ENCODE measurements at regions not wholly inside any gene's neighbourhood (a gene's known extent, or its start where the extent isn't known, plus 50 kb on each side); places are given as distances from the start of the nearest gene placed in this dataset.

- Histone ChIP-seq H3K4ac (replicated peaks; ENCODE audit: insufficient read length, low read depth, low read length) (no peak overlapping the region), H2BK5ac (ENCODE audit: low read depth, low read length) (no peak overlapping the region), H3K79me2 (ENCODE audit: control insufficient read depth in 1 of 2, insufficient read depth in 2 of 2, low read length in 2 of 2) (no peaks in the 10 kb centered on the region), H3K27me3 (replicated peaks in 1 of 4; ENCODE audit: control insufficient read depth in 3 of 4, extremely low read depth in 1 of 4, insufficient read depth in 3 of 4, low read length in 3 of 4) (no peaks in the 10 kb centered on the region), H2AK5ac (ENCODE audit: low read depth, low read length) (no peak overlapping the region), H2BK12ac (ENCODE audit: low read depth, low read length) (no peak overlapping the region), H4K91ac (replicated peaks; ENCODE audit: insufficient read length, low read length) (no peak overlapping the region), H3K27ac (ENCODE audit: low read depth, low read length) (no peak overlapping the region), H3K4me2 (ENCODE audit: insufficient read depth in 1 of 2, low read depth in 2 of 2, low read length in 2 of 2) (no peak overlapping the region), H4K8ac (ENCODE audit: extremely low read depth, insufficient read depth, low read length) (no peak overlapping the region), H3K9ac (replicated peaks in 1 of 4; ENCODE audit: extremely low read depth in 1 of 4, low read depth in 3 of 4, low read length in 3 of 4) (no peak overlapping the region), H2BK120ac (replicated peaks; ENCODE audit: low read depth, low read length) (no peak overlapping the region), H3K4me1 (replicated peaks in 1 of 4; ENCODE audit: control insufficient read depth in 3 of 4, insufficient read depth in 4 of 4, low read length in 3 of 4) (no peaks in the 10 kb centered on the region), H3K18ac (ENCODE audit: extremely low read depth, low read length) (no peak overlapping the region), H3K14ac (ENCODE audit: insufficient read length) (no peak overlapping the region), H2BK15ac (ENCODE audit: low read length) (no peak overlapping the region), H2AFZ (ENCODE audit: low read length) (no peak overlapping the region), H3K56ac (replicated peaks; ENCODE audit: insufficient read length, low read depth, low read length) (no peak overlapping the region), H3K23ac (ENCODE audit: insufficient read length) (no peak overlapping the region), H4K20me1 (replicated peaks in 1 of 2; ENCODE audit: control insufficient read depth in 1 of 2, insufficient read depth in 2 of 2, low read length in 2 of 2) (no peaks in the 10 kb centered on the region), H3K36me3 (ENCODE audit: control insufficient read depth in 2 of 4, insufficient read depth in 4 of 4, low read length in 3 of 4) (no peaks in the 10 kb centered on the region), H3K9me3 (ENCODE audit: insufficient read depth in 2 of 2, low read depth in 1 of 2, low read length in 1 of 2) (no peaks in the 10 kb centered on the region), H3K4me3 (ENCODE audit: extremely low read depth in 1 of 4, insufficient read depth in 2 of 4, low read depth in 3 of 4, low read length in 4 of 4) (no peak overlapping the region), H3K79me1 (ENCODE audit: low read depth, low read length) (no peaks in the 10 kb centered on the region), H3K23me2 (ENCODE audit: low read depth, low read length) (no peaks in the 10 kb centered on the region), H4K5ac (ENCODE audit: insufficient read length, low read depth, low read length) (no peak overlapping the region), H2BK20ac (ENCODE audit: low read length) (no peak overlapping the region)
- 82% methylated on average over 2 of the region's 2 CpGs; no CpG with 5 or more reads in 1 of the 2 experiments for WGBS, 2 experiments (ENCODE audit: extremely low coverage in 1 of 2, insufficient coverage in 1 of 2, insufficient read length in 1 of 2, insufficient replicate concordance in 2 of 2, low coverage in 1 of 2, low lambda C conversion rate in 2 of 2, missing lambda C conversion rate in 1 of 2)
- CTCF ChIA-PET (ENCODE audit: partially characterized antibody), result no interaction called here
- TF ChIP-seq FOSL1 (IDR thresholded peaks at IDR 0.05; ENCODE audit: insufficient read depth, low read depth, low read length) (no peak), KDM5A (IDR thresholded peaks at IDR 0.05; ENCODE audit: low read length) (no peak), CREB1 (IDR thresholded peaks at IDR 0.05) (no peak), NANOG (IDR thresholded peaks at IDR 0.05; ENCODE audit: insufficient read depth, low read depth, low read length, poor library complexity, severe bottlenecking) (no peak), NRF1 (IDR thresholded peaks at IDR 0.05; ENCODE audit: low read depth, low read length) (no peak), CHD2 (IDR thresholded peaks at IDR 0.05; ENCODE audit: low read length) (no peak), CTBP2 (IDR thresholded peaks at IDR 0.05; ENCODE audit: borderline replicate concordance, insufficient read depth, insufficient read length, low read length) (no peak), JUND (IDR thresholded peaks at IDR 0.05; ENCODE audit: low read length) (no peak), RNF2 (IDR thresholded peaks at IDR 0.05; ENCODE audit: borderline replicate concordance, low read depth, low read length, missing control alignments, poor library complexity, severe bottlenecking) (no peak), ASH2L (IDR thresholded peaks at IDR 0.05; ENCODE audit: low read length) (no peak), RXRA (IDR thresholded peaks at IDR 0.05; ENCODE audit: insufficient read depth, low read depth, low read length) (no peak), TCF12 (IDR thresholded peaks at IDR 0.05; ENCODE audit: low read depth, low read length) (no peak), PHF8 (conservative IDR thresholded peaks at IDR 0.05; ENCODE audit: low read depth, low read length) (no peak)
- DNase-seq (ENCODE audit: low read depth in 1 of 2, low spot score in 2 of 2) (no peak), FAIRE-seq (no peak)
- POLR2A ChIA-PET (ENCODE audit: partially characterized antibody), result no interaction called here
Measured at GRCh38 chr12:93279565-93280412, 97.9 kb upstream of the NUDT4 start.

Measured in H1 (cell line).